IPS-NIHi7 (cell line): ENCODE measurements at regions not wholly inside any gene's neighbourhood (a gene's known extent, or its start where the extent isn't known, plus 50 kb on each side); places are given as distances from the start of the nearest gene placed in this dataset.
"Not testable (repeated sequence)": the region's sequence is repeated elsewhere in the genome, so short reads cannot be mapped to it uniquely, and the experiment has no call there.

ENCODE experiments used
- DNase-seq: peaks from one replicate; pipeline ENCODE4 v3.0.0; 2012; ENCODE audit warnings: mixed read lengths; ENCODE audit errors: extremely low spot score

GRCh38 chr13:80509264-80509663 is 168.3 kb upstream of the SPRY2 start:
- DNase-seq: no peak

GRCh38 chr13:80508031-80508430 is 167.1 kb upstream of the SPRY2 start:
- no peak for DNase-seq

GRCh38 chr13:80504453-80504852 is 163.5 kb upstream of the SPRY2 start:
- DNase-seq: no peak

- DNase-seq: no peak
These were observed 161.4 kb upstream of the SPRY2 start for GRCh38 chr13:80502359-80502758.

GRCh38 chr13:80501556-80501955 is 160.6 kb upstream of the SPRY2 start:
- DNase-seq: no peak

- DNase-seq: no peak
These were observed 158.8 kb upstream of the SPRY2 start for GRCh38 chr13:80499536-80500290.

- no peak for DNase-seq
These were observed 157.5 kb upstream of the SPRY2 start for GRCh38 chr13:80498433-80498832.

GRCh38 chr13:80497978-80498377 is 157.1 kb upstream of the SPRY2 start:
- no peak for DNase-seq

- no peak for DNase-seq
These were observed 156.5 kb upstream of the SPRY2 start for GRCh38 chr13:80497439-80497838.

- DNase-seq: no peak
These were observed 155.9 kb upstream of the SPRY2 start for GRCh38 chr13:80496721-80497397.

GRCh38 chr13:80490491-80490943 is 149.6 kb upstream of the SPRY2 start:
- not testable (repeated sequence) for DNase-seq

- no peak for DNase-seq
These were observed 145.5 kb upstream of the SPRY2 start for GRCh38 chr13:80486402-80486801.

GRCh38 chr13:80483157-80483556 is 142.2 kb upstream of the SPRY2 start:
- no peak for DNase-seq

- no peak for DNase-seq
These were observed 140.7 kb upstream of the SPRY2 start for GRCh38 chr13:80481588-80481987.

GRCh38 chr13:80477661-80478443 is 136.9 kb upstream of the SPRY2 start:
- DNase-seq: no peak

- no peak for DNase-seq
These were observed 136.0 kb upstream of the SPRY2 start for GRCh38 chr13:80476953-80477352.

GRCh38 chr13:80475718-80476117 is 134.8 kb upstream of the SPRY2 start:
- DNase-seq: peak; percentile 16

- no peak for DNase-seq
These were observed 132.8 kb upstream of the SPRY2 start for GRCh38 chr13:80473695-80474094.

- DNase-seq: no peak
These were observed 129.0 kb upstream of the SPRY2 start for GRCh38 chr13:80469853-80470381.

GRCh38 chr13:80469105-80469852 is 128.4 kb upstream of the SPRY2 start:
- no peak for DNase-seq

GRCh38 chr13:80465321-80465720 is 124.4 kb upstream of the SPRY2 start:
- DNase-seq: no peak
